Esophagus muscularis mucosa (tissue), 4 donors: ENCODE measurements at regions not wholly inside any gene's neighbourhood (a gene's known extent, or its start where the extent isn't known, plus 50 kb on each side); places are given as distances from the start of the nearest gene placed in this dataset.

Source experiments
- CTCF ChIP-seq, 3 experiments: fragments of 200-600 bp in 2 of 3; fragments of 450-650 bp in 1 of 3; sonication (generic) in 2 of 3; IDR thresholded peaks; one replicate each; pipeline ENCODE4 v1.5.1; 2017 to 2019; ENCODE audit warnings: antibody characterized with exemption in 3 of 3, mild to moderate bottlenecking in 2 of 3, moderate library complexity in 1 of 3
- EP300 ChIP-seq: sonication (generic); formaldehyde crosslinking; IDR thresholded peaks from one replicate; pipeline ENCODE4 v1.6.1; 2017; ENCODE audit warnings: antibody characterized with exemption
- POLR2A ChIP-seq: fragments of 450-650 bp; IDR thresholded peaks from one replicate; pipeline ENCODE4 v1.6.1; 2017; ENCODE audit warnings: antibody characterized with exemption, moderate library complexity, mild to moderate bottlenecking, low read depth

GRCh38 chr1:5708346-5709245 is 283.6 kb downstream of the NPHP4 start:
- TF ChIP-seq CTCF (IDR thresholded peaks at IDR 0.05) (no peak), POLR2A (no peak), EP300 (no peak)
